Stimulated activated CD8-positive, alpha-beta memory T cell treated with anti-CD3 and anti-CD28 coated beads, Interleukin-15, amount 100 ng/mL, for 1 hour (primary cell): ENCODE measurements at regions not wholly inside any gene's neighbourhood (a gene's known extent, or its start where the extent isn't known, plus 50 kb on each side); places are given as distances from the start of the nearest gene placed in this dataset.
"Not testable (repeated sequence)": the region's sequence is repeated elsewhere in the genome, so short reads cannot be mapped to it uniquely, and the experiment has no call there.

ENCODE experiments used
- DNase-seq: peaks from one replicate; pipeline ENCODE4 v3.0.0-alpha.2; 2020; ENCODE audit warnings: low read depth

DNA sequence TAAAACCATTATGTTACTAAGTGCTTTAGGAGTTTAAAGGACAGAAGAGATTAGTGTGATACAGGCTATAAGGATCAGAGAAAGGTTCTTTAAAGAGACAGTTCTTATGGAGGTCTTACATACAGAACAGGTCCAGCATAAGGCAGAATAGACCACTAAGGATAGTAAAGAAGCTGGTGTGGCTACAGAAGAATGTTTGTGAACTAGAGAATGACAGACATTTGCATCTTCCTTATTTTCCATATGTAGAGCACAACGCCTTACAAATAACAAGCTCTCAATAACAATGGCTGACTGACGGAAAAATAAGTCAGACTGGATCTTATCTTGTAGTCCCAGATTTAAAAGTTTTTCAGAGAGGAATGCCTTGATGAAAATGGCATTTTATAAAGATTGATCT, 95.6 kb upstream of the NOTCH2NLA start:
- DNase-seq: not testable (repeated sequence)

DNA sequence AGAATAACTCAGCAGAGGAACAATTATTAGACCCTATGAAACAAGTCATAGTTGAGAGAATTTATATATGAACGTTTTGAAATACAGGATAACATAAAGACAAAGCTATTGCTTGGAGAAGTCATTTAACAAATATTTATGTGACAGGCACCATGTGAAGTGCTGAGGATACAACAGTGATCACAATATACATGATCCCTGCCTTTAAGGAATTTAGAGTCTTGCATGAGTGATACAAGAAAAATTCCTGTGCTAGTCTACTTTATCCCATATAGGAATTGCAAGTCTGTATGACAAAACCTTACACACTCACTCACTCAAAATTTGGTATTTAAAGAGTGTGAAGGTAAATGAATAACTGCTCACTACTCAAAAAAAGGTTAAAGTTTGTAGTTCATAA, 94.5 kb upstream of the NOTCH2NLA start:
- DNase-seq: not testable (repeated sequence)

GRCh38 chr1:146322893-146323292, 94.1 kb upstream of the NOTCH2NLA start:
- not testable (repeated sequence) for DNase-seq

GRCh38 chr1:146318715-146319114, 89.9 kb upstream of the NOTCH2NLA start:
- not testable (repeated sequence) for DNase-seq

DNA sequence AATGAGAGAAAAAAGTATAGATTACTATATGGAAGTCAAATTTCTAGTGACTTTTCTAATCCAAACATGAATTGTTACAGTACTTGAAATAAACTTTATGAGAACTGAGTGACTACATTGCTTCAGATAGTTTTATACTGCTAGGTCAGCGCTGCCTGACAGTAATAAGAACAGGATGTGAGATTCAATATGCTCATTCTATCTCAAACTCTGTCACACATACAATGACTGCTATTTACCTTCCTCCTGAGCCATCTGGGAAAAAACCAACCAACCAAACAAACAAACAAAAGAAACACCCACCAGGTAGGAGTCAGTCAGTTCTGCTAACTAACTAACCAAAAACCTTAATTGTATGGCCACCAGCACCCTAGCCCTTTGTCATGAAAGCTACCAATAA, 89.0 kb upstream of the NOTCH2NLA start:
- DNase-seq: not testable (repeated sequence)

GRCh38 chr1:146314449-146315246, 85.8 kb upstream of the NOTCH2NLA start:
- DNase-seq: not testable (repeated sequence)

DNA sequence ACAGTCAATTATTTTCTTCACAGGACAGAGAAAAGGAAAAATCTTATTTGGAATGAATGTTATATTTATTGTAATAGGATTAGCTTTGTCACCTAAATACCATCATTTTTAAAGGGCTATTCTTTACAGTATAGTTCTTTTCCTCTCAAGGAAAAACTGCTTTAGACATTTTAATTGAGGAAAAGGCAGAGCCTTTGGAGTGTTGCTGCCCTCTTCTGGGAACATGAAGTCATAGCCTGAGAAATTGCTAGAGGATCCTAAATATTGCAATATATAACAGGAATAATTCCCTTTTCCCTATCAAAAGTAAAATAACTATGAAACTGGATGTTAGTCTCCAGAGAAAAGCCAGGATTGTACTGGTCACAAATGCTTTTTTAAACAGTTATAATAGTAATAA, 81.8 kb upstream of the NOTCH2NLA start:
- not testable (repeated sequence) for DNase-seq

- DNase-seq: not testable (repeated sequence)
Measured at GRCh38 chr1:146309427-146309826, 80.6 kb upstream of the NOTCH2NLA start.

DNA sequence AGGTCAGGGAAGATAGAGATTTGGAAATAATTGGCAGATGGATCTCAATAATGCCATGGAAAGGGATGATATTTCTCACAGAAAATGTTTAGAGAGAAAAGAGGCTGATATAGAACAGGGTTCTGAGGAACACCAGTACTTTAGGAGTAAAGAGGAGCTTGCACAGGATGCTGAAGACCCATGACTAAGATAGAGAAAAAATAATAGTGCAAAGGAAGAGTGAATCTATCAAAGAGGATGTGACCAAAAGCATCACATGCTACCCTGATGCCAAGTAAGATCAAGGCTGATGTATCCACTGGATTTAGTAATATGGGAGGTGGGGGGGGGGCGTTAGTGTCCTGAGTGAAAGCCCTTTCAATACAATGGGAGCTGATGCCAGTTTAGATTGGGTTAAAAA, 80.1 kb upstream of the NOTCH2NLA start:
- not testable (repeated sequence) for DNase-seq

- DNase-seq: not testable (repeated sequence)
Measured at GRCh38 chr1:146308152-146308551, 79.3 kb upstream of the NOTCH2NLA start.

- DNase-seq: not testable (repeated sequence)
Measured at GRCh38 chr1:146307632-146308031, 78.8 kb upstream of the NOTCH2NLA start.

DNA sequence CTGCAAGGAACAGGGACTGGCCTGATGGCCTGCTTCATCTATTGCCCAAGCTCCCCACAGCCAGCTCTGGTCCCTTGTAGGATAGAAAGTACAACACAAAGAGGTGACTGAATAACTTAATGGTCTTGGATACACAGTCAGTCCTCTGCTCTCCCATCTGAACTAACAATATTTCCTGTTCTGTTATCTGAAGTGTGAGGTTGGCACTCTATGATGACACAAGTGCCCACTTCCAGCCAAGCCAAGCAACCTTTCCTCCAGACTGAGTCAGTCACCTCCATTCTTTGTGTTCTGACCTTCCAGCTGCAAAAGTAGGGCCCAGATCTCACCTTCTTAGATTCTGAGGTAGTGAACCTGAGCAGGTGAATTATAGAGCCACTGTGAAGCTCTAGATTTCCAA, 77.8 kb upstream of the NOTCH2NLA start:
- not testable (repeated sequence) for DNase-seq

GRCh38 chr1:146305442-146305841, 76.6 kb upstream of the NOTCH2NLA start:
- DNase-seq: not testable (repeated sequence)

DNA sequence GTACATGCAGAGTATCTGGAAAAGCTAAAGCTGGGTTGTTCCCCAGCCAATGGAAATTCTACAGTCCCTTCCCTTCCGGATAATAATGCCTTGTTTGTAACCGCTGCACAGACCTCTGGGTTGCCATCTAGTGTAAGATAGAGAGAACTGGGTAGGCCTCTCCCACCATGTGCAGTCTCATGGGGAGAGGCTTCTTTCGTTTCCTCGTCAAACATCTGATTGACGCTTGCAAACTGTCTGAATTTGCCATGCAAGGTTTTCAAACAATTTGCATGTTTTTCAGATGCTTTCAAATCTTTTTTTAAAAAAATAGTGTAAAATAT, 69.7 kb upstream of the NOTCH2NLA start:
- not testable (repeated sequence) for DNase-seq

DNA sequence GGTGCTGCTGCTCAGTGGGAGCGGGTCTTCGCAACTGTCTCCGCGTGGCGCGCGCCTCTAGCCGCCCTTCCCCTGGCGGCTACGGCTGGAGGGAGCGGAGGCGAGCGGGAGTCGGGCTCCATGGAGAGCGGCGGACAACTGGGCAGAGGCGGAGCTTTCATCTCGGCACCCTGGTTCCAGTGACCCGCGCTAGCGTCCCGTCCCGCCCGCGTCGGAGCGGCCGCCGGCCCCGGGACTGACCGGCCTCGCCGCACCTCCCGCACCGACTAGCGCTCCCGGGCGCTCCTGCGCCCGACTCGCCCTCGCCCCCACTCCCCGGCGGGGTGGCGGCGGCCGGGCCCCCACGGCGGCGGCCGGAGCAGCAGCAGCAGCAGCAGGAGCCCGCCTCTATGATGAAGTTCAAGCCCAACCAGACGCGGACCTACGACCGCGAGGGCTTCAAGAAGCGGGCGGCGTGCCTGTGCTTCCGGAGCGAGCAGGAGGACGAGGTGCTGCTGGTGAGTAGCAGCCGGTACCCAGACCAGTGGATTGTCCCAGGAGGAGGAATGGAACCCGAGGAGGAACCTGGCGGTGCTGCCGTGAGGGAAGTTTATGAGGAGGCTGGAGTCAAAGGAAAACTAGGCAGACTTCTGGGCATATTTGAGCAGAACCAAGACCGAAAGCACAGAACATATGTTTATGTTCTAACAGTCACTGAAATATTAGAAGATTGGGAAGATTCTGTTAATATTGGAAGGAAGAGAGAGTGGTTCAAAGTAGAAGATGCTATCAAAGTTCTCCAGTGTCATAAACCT, 69.2 kb upstream of the NOTCH2NLA start:
- not testable (repeated sequence) for DNase-seq

DNA sequence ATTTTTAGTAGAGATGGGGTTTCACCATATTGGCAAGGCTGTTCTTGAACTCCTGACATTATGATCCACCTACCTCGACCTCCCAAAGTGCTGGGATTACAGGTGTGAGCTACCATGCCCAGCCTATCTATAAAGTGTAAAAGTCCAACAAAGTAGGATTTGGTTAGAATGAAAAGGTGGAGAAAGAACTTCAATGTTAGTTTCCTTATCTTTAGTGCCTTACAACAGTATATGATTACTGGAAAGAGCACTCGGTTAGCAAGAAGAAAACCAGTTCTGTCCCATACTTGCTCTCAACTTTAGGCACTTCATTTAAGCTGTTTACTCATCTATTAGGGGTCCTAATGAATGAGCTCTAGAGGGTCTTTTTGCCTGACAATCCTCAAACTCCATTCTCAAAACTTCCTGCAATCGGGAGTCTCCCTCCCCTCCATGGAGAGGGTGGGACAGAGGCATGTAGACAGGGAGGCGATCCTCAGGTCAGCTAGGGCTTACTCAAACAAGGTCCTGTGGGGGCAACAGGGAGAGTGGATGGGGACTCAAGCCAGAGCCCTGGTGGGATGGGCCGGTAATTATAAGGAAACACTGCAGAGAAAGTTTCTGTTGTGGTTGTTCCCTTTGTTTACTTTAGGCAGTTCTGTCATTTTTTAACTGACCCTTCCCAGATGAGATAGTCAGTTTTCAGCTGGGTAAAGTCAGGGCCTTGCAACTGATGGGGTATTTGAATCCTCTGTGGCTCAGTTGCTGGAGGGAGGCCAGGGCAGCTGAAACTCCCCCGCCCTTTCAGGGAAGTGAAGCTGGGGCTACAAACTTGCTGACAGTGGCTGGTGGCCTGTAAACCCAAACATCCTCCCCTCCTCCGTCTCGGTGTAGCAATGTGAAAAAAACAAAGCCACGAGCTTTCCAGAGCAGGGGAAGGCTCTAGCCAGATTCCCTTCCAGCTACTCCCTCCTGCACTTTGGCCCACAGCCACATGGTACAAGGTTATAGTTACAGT, 64.4 kb upstream of the NOTCH2NLA start:
- not testable (repeated sequence) for DNase-seq

GRCh38 chr1:146292424-146292823, 63.6 kb upstream of the NOTCH2NLA start:
- DNase-seq: not testable (repeated sequence)

DNA sequence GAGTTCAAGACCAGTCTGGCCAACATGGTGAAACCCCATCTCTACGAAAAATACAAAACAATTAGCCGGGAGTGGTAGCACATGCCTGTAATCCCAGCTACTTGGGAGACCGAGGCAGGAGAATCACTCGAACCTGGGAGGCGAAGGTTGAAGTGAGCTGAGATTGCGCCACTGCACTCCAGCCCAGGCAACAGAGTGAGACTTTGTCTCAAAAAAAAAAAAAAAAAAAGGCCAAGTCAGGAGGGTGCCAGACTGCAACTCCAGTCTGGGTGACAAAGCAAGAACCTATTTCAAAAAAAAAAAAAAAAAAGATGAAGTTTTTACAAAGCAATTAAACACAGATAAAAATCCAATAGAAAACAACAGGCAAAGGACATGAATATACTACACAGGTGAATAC, 59.1 kb upstream of the NOTCH2NLA start:
- DNase-seq: not testable (repeated sequence)

DNA sequence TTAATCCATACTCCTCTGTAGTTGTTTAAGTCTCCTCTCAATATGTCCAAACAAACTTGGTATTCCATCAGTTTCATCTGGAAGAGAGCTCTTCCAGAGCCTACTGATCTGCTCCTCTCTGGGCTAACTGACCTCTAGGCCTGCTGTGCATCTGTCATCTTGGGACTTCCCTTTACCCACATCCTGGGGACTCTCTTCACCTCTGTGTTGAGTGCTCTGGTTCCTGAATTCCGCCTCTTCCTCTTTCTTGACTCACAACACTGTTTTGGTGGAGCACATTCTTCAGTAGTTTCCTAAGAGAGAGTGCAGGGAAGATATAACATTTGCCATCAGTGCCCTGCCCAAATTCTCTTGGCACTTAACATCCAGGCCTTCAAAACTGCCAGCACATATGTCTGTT, 55.9 kb upstream of the NOTCH2NLA start:
- DNase-seq: not testable (repeated sequence)

- DNase-seq: not testable (repeated sequence)
Measured at GRCh38 chr1:146283527-146283880, 54.7 kb upstream of the NOTCH2NLA start.

DNA sequence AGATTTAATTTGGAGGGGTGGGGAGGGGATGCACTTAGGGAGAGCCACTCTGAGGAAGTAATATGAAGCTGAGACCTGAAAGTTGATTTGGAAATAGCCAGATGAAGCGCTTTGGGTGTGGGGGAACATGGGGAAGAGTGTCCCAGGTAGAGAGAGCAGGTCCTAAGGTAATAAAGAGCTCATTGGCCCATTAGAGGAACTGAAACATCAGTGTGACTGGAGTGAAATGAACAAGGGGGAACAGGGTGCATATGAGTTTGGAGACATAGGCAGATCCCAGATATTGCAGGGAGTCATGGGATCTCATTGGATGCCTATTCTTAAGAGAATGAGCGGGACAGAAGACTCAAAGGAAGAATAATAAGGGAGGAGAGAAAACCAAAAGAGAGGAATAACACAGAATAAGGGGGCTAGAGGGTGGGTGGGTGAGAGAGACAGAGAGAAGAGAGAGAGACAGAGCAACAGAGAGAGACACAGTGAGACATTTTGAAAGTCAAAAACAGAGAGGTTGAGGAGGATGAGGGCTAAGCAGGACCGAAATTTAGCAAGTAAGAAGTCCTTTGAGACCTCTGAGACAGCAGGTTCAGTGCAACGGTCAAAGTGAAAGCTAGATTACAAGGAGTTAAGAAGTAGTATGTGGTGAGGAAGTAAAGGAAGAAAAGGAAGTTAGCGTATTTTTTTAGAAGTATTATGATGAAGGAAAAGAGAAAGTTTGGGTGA, 54.1 kb upstream of the NOTCH2NLA start:
- DNase-seq: not testable (repeated sequence)
